Pancreas (tissue), 10 donors: ENCODE measurements at regions not wholly inside any gene's neighbourhood (a gene's known extent, or its start where the extent isn't known, plus 50 kb on each side); places are given as distances from the start of the nearest gene placed in this dataset.

Experiments used
- ATAC-seq, 4 donors: fragments of 200-7000 bp; cut with Tn5 transposase; one replicate each; pipeline versions ENCODE4 v1.8.0 to v1.9.1; 2020; ENCODE audit warnings: mild to moderate bottlenecking in 4 of 4, moderate library complexity in 4 of 4
- DNase-seq, 6 donors: peaks; one replicate each; pipeline ENCODE4 v3.0.0-alpha.2; 2020
- FAIRE-seq: peaks from 2 replicates; lab custom pipeline; 2012; peaks lifted over from hg19 to GRCh38; lab: Jason Lieb, UNC
- H3K27ac ChIP-seq, 4 donors: fragments of 200-600 bp; sonication (generic); 1 replicate in 3 of 4; 2 replicates in 1 of 4; pipeline versions ENCODE4 v1.5.0 to v1.8.0; 2020
- H3K27me3 ChIP-seq, 4 donors: fragments of 200-600 bp; one replicate each; pipeline ENCODE4 v1.8.0; 2021
- H3K36me3 ChIP-seq, 3 donors: fragments of 200-600 bp; sonication (generic) in 1 of 3; one replicate each; pipeline versions ENCODE4 v1.5.0 to v1.8.0; 2020 to 2021
- H3K4me1 ChIP-seq, 3 donors: fragments of 200-600 bp; one replicate each; pipeline ENCODE4 v1.8.0; 2021
- H3K4me3 ChIP-seq, 4 donors: fragments of 200-600 bp; sonication (generic) in 2 of 4; one replicate each; pipeline versions ENCODE4 v1.5.0 to v1.8.0; 2020 to 2021
- H3K9me3 ChIP-seq, 4 donors: fragments of 200-600 bp; one replicate each; pipeline ENCODE4 v1.8.0; 2021
- WGBS, 2 donors: extraction: QIAGEN DNeasy Blood & Tissue Kit; methylation state at CpG; one replicate each; pipeline ENCODE4 v1.1.7; 2013; 5-methylcytosine and 5-hydroxymethylcytosine counted together
- intact Hi-C, 3 donors: fragments of 100-400 bp; cut with DNase I; formaldehyde crosslinking; loops; one replicate each; pipeline versions ENCODE4 v1.11.1 to v1.14.2; 2022
- TF ChIP-seq, protein P1 (sequence below), 4 donors: fragments of 200-600 bp; sonication (generic) in 3 of 4; IDR thresholded peaks; one replicate each; pipeline versions ENCODE4 v1.5.0 to v1.8.0; 2021; ENCODE audit warnings: antibody characterized with exemption in 4 of 4
- donor health status: healthy with polysubstance abuse.
- donor health status: DM: no; HTN: no; CAD: no; lungs with moderate emphysema.
- donor health status: DM: no; HTN: no; CAD: no.
- donor health status: control.
- donor health status: control.
- donor health status: Bipolar disorder and iron deficiency.
- donor health status: DM: yes; HTN: yes; CAD: no.
- donor health status: DM: no; HTN: no; CAD: no.
- donor health status: DM: no; HTN: no; CAD: no.
- donor health status: DM: yes; HTN: yes; CAD: no.

DNA sequence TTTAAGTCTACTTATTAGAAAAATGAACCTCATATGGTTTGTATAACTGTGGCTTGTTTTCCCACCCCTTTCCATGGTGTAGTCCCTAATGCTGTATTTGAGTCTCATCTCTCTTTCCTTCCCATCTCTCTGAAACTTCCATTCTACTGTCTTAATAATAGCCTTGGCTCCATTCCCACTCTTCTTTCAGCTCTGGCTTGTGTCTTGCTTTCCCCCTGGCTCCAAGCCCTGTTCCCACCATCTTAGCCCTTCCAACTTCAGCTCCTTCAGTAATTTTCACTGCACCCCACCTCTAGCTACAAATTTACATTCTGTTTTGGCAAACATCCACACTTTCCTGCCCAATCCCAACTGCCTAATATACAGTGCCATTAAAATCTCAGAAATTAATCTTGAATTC, 137.5 kb downstream of the SLITRK6 start:
- FAIRE-seq (no peak), DNase-seq (no peak), ATAC-seq (no peak)
- intact Hi-C loops: no loop called here
- Histone ChIP-seq H3K9me3 (no peaks in the 10 kb centered on the region), H3K27ac (no peak overlapping the region), H3K36me3 (no peaks in the 10 kb centered on the region), H3K4me3 (no peak overlapping the region), H3K4me1 (no peaks in the 10 kb centered on the region), H3K27me3 (no peaks in the 10 kb centered on the region)
- TF ChIP-seq, protein P1, sequence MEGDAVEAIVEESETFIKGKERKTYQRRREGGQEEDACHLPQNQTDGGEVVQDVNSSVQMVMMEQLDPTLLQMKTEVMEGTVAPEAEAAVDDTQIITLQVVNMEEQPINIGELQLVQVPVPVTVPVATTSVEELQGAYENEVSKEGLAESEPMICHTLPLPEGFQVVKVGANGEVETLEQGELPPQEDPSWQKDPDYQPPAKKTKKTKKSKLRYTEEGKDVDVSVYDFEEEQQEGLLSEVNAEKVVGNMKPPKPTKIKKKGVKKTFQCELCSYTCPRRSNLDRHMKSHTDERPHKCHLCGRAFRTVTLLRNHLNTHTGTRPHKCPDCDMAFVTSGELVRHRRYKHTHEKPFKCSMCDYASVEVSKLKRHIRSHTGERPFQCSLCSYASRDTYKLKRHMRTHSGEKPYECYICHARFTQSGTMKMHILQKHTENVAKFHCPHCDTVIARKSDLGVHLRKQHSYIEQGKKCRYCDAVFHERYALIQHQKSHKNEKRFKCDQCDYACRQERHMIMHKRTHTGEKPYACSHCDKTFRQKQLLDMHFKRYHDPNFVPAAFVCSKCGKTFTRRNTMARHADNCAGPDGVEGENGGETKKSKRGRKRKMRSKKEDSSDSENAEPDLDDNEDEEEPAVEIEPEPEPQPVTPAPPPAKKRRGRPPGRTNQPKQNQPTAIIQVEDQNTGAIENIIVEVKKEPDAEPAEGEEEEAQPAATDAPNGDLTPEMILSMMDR (IDR thresholded peaks at IDR 0.05): no peak

DNA sequence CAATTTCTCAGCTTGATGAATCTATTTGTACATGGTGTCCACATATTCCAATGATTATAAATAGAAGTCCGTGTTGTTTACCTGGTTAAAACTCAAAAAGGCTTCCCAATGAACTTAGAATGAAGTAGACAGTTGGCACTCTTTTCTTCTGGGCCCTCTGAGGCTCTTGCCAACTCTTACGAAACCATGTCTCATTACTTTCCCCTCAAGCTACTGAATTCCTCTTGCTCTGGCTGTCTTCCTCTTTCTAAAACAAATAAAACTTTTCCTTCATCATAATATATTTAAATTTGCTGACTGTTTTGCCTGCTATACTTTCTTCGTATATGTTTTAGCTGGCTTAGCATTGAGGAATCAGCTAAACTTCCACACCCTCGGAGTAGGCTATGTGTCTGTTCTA, 139.7 kb downstream of the SLITRK6 start:
- DNase-seq: no peak
- Histone ChIP-seq H3K4me1 (no peaks in the 10 kb centered on the region), H3K27me3 (no peaks in the 10 kb centered on the region), H3K9me3 (no peaks in the 10 kb centered on the region), H3K4me3 (no peak overlapping the region), H3K36me3 (no peaks in the 10 kb centered on the region), H3K27ac (no peak overlapping the region)
- intact Hi-C loops: no loop called here
- no peak for FAIRE-seq
- TF ChIP-seq, protein P1 (IDR thresholded peaks at IDR 0.05): no peak
- 55 to 56% methylated on average over 4 of the region's 4 CpGs for WGBS, 2 donors
- ATAC-seq: no peak

DNA sequence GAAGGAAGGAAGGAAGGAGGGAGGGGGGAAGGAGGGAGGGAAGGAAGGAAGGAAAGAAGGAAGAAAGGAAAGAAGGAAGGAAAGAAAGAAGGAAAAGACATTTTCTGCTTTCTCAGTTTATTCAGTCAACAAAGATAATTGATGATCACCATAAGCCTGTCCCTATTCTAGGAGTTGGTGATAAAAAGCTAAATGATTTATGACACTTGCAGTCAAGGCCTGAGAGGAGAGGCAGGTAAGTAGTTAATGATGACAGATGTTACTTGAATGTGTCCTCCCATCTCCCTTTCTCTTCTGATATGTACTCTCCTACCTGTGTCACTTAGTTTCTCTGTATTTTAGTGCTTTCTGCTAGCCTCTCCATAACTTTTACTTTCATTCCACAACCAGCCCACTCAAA, 141.3 kb downstream of the SLITRK6 start:
- intact Hi-C loops: no loop called here
- no peaks in the 10 kb centered on the region for H3K4me1 ChIP-seq
- no peak for ATAC-seq

DNA sequence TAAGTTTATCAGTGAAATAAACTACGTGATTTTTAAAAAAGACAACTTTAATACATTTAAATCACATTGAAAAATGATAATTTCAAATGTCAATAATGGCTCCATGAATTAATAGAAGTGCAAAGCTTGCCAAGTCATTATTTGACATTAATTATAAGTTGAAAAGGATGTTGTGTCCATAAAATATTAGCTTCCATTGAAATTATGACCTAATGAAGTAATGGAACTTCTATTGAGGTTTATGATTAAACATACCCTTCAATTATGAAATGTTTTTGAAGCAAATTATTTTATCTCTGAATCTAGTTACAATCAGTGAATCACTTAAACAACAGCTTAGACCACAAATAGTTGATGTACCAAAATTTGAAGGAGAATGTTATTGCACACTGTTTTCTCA, 144.2 kb downstream of the SLITRK6 start:
- FAIRE-seq (no peak), ATAC-seq (no peak), DNase-seq (no peak)
- Histone ChIP-seq H3K27me3 (no peaks in the 10 kb centered on the region), H3K27ac (no peak overlapping the region), H3K36me3 (no peaks in the 10 kb centered on the region), H3K4me1 (no peaks in the 10 kb centered on the region), H3K9me3 (no peaks in the 10 kb centered on the region), H3K4me3 (no peak overlapping the region)
- intact Hi-C loops: no loop called here
- WGBS, 2 donors: 42 to 46% methylated on average over 1 of the region's 1 CpG
- TF ChIP-seq, protein P1 (IDR thresholded peaks at IDR 0.05): no peak

More for the DNA sequence above, 141.3 kb downstream of the SLITRK6 start:
- Histone ChIP-seq H3K9me3 (no peaks in the 10 kb centered on the region), H3K27me3 (no peaks in the 10 kb centered on the region), H3K4me3 (no peak overlapping the region), H3K36me3 (no peaks in the 10 kb centered on the region), H3K27ac (no peak overlapping the region)
- DNase-seq (no peak), FAIRE-seq (no peak)
- TF ChIP-seq, protein P1 (IDR thresholded peaks at IDR 0.05): no peak

DNA sequence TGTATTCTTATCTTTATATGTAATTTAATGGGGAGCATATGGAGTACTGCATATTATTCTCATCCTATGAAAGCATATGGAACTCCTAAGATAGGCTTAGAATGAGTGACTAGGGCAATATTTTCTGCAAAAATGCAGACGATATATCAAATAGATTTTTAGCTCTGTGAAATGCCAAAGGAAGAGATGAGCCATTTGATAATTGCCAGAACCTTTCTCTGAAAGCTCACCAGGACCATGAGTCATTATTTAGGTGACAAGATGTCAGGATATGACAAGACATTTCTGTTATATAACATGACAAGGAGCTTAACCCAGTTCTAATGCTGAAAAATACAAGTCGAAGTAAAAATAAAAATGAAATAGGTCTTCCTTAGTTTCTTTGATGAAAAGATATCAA, 145.0 kb downstream of the SLITRK6 start:
- Histone ChIP-seq H3K9me3 (no peaks in the 10 kb centered on the region), H3K4me3 (no peak overlapping the region), H3K4me1 (no peaks in the 10 kb centered on the region), H3K27me3 (no peaks in the 10 kb centered on the region), H3K36me3 (no peaks in the 10 kb centered on the region), H3K27ac (no peak overlapping the region)
- DNase-seq: no peak
- no peak for FAIRE-seq
- 29 to 38% methylated on average over 2 of the region's 2 CpGs for WGBS, 2 donors
- TF ChIP-seq, protein P1 (IDR thresholded peaks at IDR 0.05): no peak
- ATAC-seq: no peak
- intact Hi-C loops: no loop called here
